ENCODE measurements at regions not wholly inside any gene's neighbourhood (a gene's known extent, or its start where the extent isn't known, plus 50 kb on each side); places are given as distances from the start of the nearest gene placed in this dataset.
"Not testable (repeated sequence)": the region's sequence is repeated elsewhere in the genome, so short reads cannot be mapped to it uniquely, and the experiment has no call there.

DNA sequence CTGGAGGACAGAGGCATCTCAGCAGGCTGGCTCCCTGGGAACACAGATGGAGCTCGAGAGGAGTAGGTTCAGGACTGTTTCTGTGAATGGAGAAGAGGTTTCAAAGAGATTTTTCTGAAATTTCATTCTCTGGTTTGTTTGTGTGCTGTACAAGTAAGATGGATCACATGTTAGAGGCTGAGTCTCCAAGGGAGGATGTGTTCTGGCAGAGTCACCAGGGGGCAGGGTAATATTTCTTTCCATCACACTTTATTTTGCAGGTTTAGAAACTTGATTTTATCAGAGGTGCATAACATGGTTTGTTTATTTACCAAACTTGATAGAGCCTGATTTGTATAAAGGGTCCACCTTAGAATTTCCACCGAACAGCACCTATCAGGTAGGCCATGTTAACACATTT lies 69.2 kb upstream of the ARL15 start:
- DNase-seq (ENCODE audit: low read depth in 2 of 2), result no peak
- Histone ChIP-seq H3K9ac (ENCODE audit: insufficient read depth, low read length) (no peak overlapping the region), H3K27ac (ENCODE audit: insufficient read depth, low read length) (no peak overlapping the region), H3K9me3 (ENCODE audit: control insufficient read depth, insufficient read depth, low read depth, low read length) (no peaks in the 10 kb centered on the region), H3K4me1 (ENCODE audit: control insufficient read depth, extremely low read depth, insufficient read depth, low read length) (no peaks in the 10 kb centered on the region), H3K4me2 (ENCODE audit: extremely low read depth, insufficient read depth, low read length) (no peak overlapping the region), H3K79me2 (ENCODE audit: control insufficient read depth, insufficient read depth, low read length) (no peaks in the 10 kb centered on the region), H3K4me3 (replicated peaks in 1 of 4; ENCODE audit: control extremely low read depth in 1 of 4, insufficient read depth in 1 of 4, low read depth in 3 of 4, low read length in 4 of 4) (no peak overlapping the region), H4K20me1 (ENCODE audit: control insufficient read depth, extremely low read depth, insufficient read depth, low read length) (no peaks in the 10 kb centered on the region), H3K36me3 (ENCODE audit: control insufficient read depth, insufficient read depth, low read length) (no peaks in the 10 kb centered on the region), H2AFZ (ENCODE audit: low read length) (no peak overlapping the region), H3K27me3 (ENCODE audit: control insufficient read depth, insufficient read depth, low read length) (peaks cover 6% of the 10 kb centered on the region)
- no peak for TF ChIP-seq EZH2 (IDR thresholded peaks at IDR 0.05; ENCODE audit: low read length, missing control alignments)
- TF ChIP-seq, protein P1, sequence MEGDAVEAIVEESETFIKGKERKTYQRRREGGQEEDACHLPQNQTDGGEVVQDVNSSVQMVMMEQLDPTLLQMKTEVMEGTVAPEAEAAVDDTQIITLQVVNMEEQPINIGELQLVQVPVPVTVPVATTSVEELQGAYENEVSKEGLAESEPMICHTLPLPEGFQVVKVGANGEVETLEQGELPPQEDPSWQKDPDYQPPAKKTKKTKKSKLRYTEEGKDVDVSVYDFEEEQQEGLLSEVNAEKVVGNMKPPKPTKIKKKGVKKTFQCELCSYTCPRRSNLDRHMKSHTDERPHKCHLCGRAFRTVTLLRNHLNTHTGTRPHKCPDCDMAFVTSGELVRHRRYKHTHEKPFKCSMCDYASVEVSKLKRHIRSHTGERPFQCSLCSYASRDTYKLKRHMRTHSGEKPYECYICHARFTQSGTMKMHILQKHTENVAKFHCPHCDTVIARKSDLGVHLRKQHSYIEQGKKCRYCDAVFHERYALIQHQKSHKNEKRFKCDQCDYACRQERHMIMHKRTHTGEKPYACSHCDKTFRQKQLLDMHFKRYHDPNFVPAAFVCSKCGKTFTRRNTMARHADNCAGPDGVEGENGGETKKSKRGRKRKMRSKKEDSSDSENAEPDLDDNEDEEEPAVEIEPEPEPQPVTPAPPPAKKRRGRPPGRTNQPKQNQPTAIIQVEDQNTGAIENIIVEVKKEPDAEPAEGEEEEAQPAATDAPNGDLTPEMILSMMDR (conservative IDR thresholded peaks at IDR 0.05 in 1 of 2, IDR thresholded peaks at IDR 0.05 in 1 of 2; ENCODE audit: low read depth in 1 of 2, low read length in 2 of 2), result no peak

DNA sequence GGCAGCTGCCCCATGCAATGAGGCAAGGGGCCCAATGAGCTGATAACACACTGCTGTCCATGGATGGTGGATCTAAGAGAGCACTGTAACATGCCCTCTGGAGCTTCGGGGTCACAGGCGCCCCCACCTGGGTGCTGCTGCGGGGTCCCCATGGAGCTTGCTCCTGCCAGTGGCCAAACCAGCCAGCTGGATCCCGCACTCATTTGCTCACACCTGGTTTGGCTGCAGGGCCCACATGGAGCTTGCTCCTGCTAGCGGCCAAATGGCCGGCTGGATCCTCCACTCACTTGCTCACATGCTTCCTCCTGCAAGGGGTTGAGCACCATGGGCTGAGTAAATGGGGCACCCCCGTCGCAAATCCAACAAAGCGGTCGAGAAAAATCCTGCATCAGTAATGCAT lies 68.3 kb upstream of the ARL15 start:
- Histone ChIP-seq H3K9ac (ENCODE audit: insufficient read depth, low read length) (no peak overlapping the region), H2AFZ (ENCODE audit: low read length) (no peak overlapping the region), H3K9me3 (ENCODE audit: control insufficient read depth, insufficient read depth, low read depth, low read length) (no peaks in the 10 kb centered on the region), H3K4me2 (ENCODE audit: extremely low read depth, insufficient read depth, low read length) (no peak overlapping the region), H3K79me2 (ENCODE audit: control insufficient read depth, insufficient read depth, low read length) (no peaks in the 10 kb centered on the region), H3K4me3 (replicated peaks in 1 of 4; ENCODE audit: control extremely low read depth in 1 of 4, insufficient read depth in 1 of 4, low read depth in 3 of 4, low read length in 4 of 4) (no peak overlapping the region), H3K36me3 (ENCODE audit: control insufficient read depth, insufficient read depth, low read length) (no peaks in the 10 kb centered on the region), H3K27ac (ENCODE audit: insufficient read depth, low read length) (no peak overlapping the region), H3K27me3 (ENCODE audit: control insufficient read depth, insufficient read depth, low read length) (peaks cover 6% of the 10 kb centered on the region), H4K20me1 (ENCODE audit: control insufficient read depth, extremely low read depth, insufficient read depth, low read length) (no peaks in the 10 kb centered on the region), H3K4me1 (ENCODE audit: control insufficient read depth, extremely low read depth, insufficient read depth, low read length) (no peaks in the 10 kb centered on the region)
- TF ChIP-seq EZH2 (IDR thresholded peaks at IDR 0.05; ENCODE audit: low read length, missing control alignments), result no peak
- TF ChIP-seq, protein P1 (conservative IDR thresholded peaks at IDR 0.05 in 1 of 2, IDR thresholded peaks at IDR 0.05 in 1 of 2; ENCODE audit: low read depth in 1 of 2, low read length in 2 of 2), result no peak
- DNase-seq (ENCODE audit: low read depth in 2 of 2), result no peak

DNA sequence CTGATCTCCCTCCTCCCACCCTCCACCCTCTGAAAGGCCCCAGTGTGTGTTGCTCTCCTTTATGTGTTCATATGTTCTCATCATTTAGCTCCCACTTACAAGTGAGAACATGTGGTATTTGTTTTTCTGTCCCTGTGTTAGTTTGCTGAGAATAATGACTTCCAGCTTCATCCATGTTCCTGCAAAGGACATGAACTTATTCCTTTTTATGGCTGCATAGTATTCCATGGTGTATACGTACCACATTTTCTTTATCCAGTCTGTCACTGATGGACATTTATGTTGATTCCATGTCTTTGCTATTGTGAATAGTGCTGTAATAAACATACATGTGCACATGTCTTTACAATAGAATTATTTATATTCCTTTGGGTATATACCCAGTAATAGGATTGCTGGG lies 67.0 kb upstream of the ARL15 start:
- H3K4me1 ChIP-seq (ENCODE audit: control insufficient read depth, extremely low read depth, insufficient read depth, low read length); H3K27ac ChIP-seq (ENCODE audit: insufficient read depth, low read length); H2AFZ ChIP-seq (ENCODE audit: low read length); H3K27me3 ChIP-seq (ENCODE audit: control insufficient read depth, insufficient read depth, low read length); H3K9ac ChIP-seq (ENCODE audit: insufficient read depth, low read length); DNase-seq (ENCODE audit: low read depth in 2 of 2); H3K4me3 ChIP-seq (replicated peaks in 1 of 4; ENCODE audit: control extremely low read depth in 1 of 4, insufficient read depth in 1 of 4, low read depth in 3 of 4, low read length in 4 of 4); H4K20me1 ChIP-seq (ENCODE audit: control insufficient read depth, extremely low read depth, insufficient read depth, low read length); H3K36me3 ChIP-seq (ENCODE audit: control insufficient read depth, insufficient read depth, low read length); H3K4me2 ChIP-seq (ENCODE audit: extremely low read depth, insufficient read depth, low read length); H3K9me3 ChIP-seq (ENCODE audit: control insufficient read depth, insufficient read depth, low read depth, low read length); H3K79me2 ChIP-seq (ENCODE audit: control insufficient read depth, insufficient read depth, low read length): not testable (repeated sequence)

DNA sequence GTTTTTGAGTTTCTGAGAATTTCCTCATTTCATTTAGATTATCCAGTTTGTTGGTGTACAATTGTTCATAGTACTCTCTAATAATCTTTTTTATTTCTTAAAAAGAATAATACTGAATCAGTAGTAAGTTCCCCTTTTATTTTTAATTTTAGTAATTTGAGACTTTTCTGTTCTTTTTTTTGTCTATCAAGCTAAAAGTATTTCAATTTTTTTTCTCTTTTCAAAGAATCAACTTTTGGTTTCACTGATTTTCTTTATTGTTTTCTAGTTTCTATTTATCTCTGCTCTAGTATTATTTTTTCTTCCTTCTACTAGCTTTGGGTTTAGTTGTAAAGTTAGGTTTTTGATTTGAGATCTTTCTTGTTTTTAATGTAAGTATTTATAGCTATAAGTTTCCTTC lies 60.6 kb upstream of the ARL15 start:
- H3K4me3 ChIP-seq (replicated peaks in 1 of 4; ENCODE audit: control extremely low read depth in 1 of 4, insufficient read depth in 1 of 4, low read depth in 3 of 4, low read length in 4 of 4), result no peak overlapping the region
- no peak overlapping the region for H3K27ac ChIP-seq (ENCODE audit: insufficient read depth, low read length)
- H4K20me1 ChIP-seq (ENCODE audit: control insufficient read depth, extremely low read depth, insufficient read depth, low read length), result no peaks in the 10 kb centered on the region
- H3K4me1 ChIP-seq (ENCODE audit: control insufficient read depth, extremely low read depth, insufficient read depth, low read length), result no peaks in the 10 kb centered on the region
- H3K9ac ChIP-seq (ENCODE audit: insufficient read depth, low read length), result no peak overlapping the region
- peaks cover 6% of the 10 kb centered on the region for H3K27me3 ChIP-seq (ENCODE audit: control insufficient read depth, insufficient read depth, low read length)
- no peak overlapping the region for H2AFZ ChIP-seq (ENCODE audit: low read length)
- TF ChIP-seq EZH2 (IDR thresholded peaks at IDR 0.05; ENCODE audit: low read length, missing control alignments), result no peak
- TF ChIP-seq, protein P1 (conservative IDR thresholded peaks at IDR 0.05 in 1 of 2, IDR thresholded peaks at IDR 0.05 in 1 of 2; ENCODE audit: low read depth in 1 of 2, low read length in 2 of 2), result no peak
- no peaks in the 10 kb centered on the region for H3K79me2 ChIP-seq (ENCODE audit: control insufficient read depth, insufficient read depth, low read length)
- H3K36me3 ChIP-seq (ENCODE audit: control insufficient read depth, insufficient read depth, low read length), result no peaks in the 10 kb centered on the region
- H3K9me3 ChIP-seq (ENCODE audit: control insufficient read depth, insufficient read depth, low read depth, low read length), result no peaks in the 10 kb centered on the region
- no peak for DNase-seq (ENCODE audit: low read depth in 2 of 2)
- H3K4me2 ChIP-seq (ENCODE audit: extremely low read depth, insufficient read depth, low read length), result no peak overlapping the region
